ENCODE measurements at regions not wholly inside any gene's neighbourhood (a gene's known extent, or its start where the extent isn't known, plus 50 kb on each side); places are given as distances from the start of the nearest gene placed in this dataset.

DNA sequence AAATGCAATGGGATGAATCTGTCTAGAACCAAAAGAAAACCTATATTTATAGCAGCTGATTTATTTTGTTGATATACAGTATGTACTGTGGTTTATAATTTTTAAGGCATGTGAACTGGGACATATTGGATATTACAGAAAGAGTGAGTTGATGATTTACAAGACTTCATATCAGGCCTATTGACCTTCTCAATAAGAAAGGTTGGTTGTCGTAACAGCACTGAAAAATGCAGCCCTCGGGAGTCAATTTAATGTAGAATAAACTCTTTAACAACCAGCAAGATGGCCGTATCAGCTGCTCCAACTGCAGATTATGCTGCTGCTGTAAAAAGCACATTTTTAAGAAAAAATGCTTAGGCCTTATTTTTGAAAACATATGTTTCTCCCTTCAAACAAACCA lies 407.3 kb downstream of the GXYLT1 start:
- TF ChIP-seq POLR2A (IDR thresholded peaks at IDR 0.05), result no peak
- TF ChIP-seq, protein P1, sequence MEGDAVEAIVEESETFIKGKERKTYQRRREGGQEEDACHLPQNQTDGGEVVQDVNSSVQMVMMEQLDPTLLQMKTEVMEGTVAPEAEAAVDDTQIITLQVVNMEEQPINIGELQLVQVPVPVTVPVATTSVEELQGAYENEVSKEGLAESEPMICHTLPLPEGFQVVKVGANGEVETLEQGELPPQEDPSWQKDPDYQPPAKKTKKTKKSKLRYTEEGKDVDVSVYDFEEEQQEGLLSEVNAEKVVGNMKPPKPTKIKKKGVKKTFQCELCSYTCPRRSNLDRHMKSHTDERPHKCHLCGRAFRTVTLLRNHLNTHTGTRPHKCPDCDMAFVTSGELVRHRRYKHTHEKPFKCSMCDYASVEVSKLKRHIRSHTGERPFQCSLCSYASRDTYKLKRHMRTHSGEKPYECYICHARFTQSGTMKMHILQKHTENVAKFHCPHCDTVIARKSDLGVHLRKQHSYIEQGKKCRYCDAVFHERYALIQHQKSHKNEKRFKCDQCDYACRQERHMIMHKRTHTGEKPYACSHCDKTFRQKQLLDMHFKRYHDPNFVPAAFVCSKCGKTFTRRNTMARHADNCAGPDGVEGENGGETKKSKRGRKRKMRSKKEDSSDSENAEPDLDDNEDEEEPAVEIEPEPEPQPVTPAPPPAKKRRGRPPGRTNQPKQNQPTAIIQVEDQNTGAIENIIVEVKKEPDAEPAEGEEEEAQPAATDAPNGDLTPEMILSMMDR (IDR thresholded peaks at IDR 0.05 in 4 of 5, conservative IDR thresholded peaks at IDR 0.05 in 1 of 5), result no peak

Data from gastrocnemius medialis (tissue), 4 donors.